ENCODE measurements at regions not wholly inside any gene's neighbourhood (a gene's known extent, or its start where the extent isn't known, plus 50 kb on each side); places are given as distances from the start of the nearest gene placed in this dataset.
"Not testable (repeated sequence)": the region's sequence is repeated elsewhere in the genome, so short reads cannot be mapped to it uniquely, and the experiment has no call there.

- Histone ChIP-seq H3K9me3 (ENCODE audit: low read length) (no peaks in the 10 kb centered on the region), H3K27me3 (ENCODE audit: insufficient read depth, low read length) (peaks cover 54% of the 10 kb centered on the region), H3K36me3 (ENCODE audit: insufficient read depth, low read length) (no peaks in the 10 kb centered on the region), H3K4me3 (ENCODE audit: low read length) (no peak overlapping the region), H2AFZ (ENCODE audit: low read depth, low read length) (no peak overlapping the region), H3K4me1 (ENCODE audit: insufficient read depth, low read length) (no peaks in the 10 kb centered on the region)
Observed at GRCh38 chr7:1295776-1296355, 63.2 kb downstream of the UNCX start.

- no peaks in the 10 kb centered on the region for H3K36me3 ChIP-seq (ENCODE audit: insufficient read depth, low read length)
- H2AFZ ChIP-seq (ENCODE audit: low read depth, low read length) = no peak overlapping the region
- no peaks in the 10 kb centered on the region for H3K4me1 ChIP-seq (ENCODE audit: insufficient read depth, low read length)
- peaks cover 48% of the 10 kb centered on the region for H3K27me3 ChIP-seq (ENCODE audit: insufficient read depth, low read length)
- H3K9me3 ChIP-seq (ENCODE audit: low read length) = no peaks in the 10 kb centered on the region
- H3K4me3 ChIP-seq (ENCODE audit: low read length) = no peak overlapping the region
Observed at GRCh38 chr7:1296356-1296981, 63.8 kb downstream of the UNCX start.

GRCh38 chr7:1297017-1297960 is 64.6 kb downstream of the UNCX start:
- H3K36me3 ChIP-seq (ENCODE audit: insufficient read depth, low read length) = no peaks in the 10 kb centered on the region
- no peaks in the 10 kb centered on the region for H3K9me3 ChIP-seq (ENCODE audit: low read length)
- no peak overlapping the region for H2AFZ ChIP-seq (ENCODE audit: low read depth, low read length)
- H3K27me3 ChIP-seq (ENCODE audit: insufficient read depth, low read length) = peaks cover 40% of the 10 kb centered on the region
- no peak overlapping the region for H3K4me3 ChIP-seq (ENCODE audit: low read length)
- H3K4me1 ChIP-seq (ENCODE audit: insufficient read depth, low read length) = no peaks in the 10 kb centered on the region

- Histone ChIP-seq H2AFZ (ENCODE audit: low read depth, low read length) (no peak overlapping the region), H3K27me3 (ENCODE audit: insufficient read depth, low read length) (peaks cover 32% of the 10 kb centered on the region), H3K9me3 (ENCODE audit: low read length) (no peaks in the 10 kb centered on the region), H3K4me3 (ENCODE audit: low read length) (no peak overlapping the region), H3K4me1 (ENCODE audit: insufficient read depth, low read length) (no peaks in the 10 kb centered on the region), H3K36me3 (ENCODE audit: insufficient read depth, low read length) (no peaks in the 10 kb centered on the region)
Observed at GRCh38 chr7:1298051-1298930, 65.6 kb downstream of the UNCX start.

GRCh38 chr7:1298931-1299885 is 66.5 kb downstream of the UNCX start:
- Histone ChIP-seq H3K4me3 (ENCODE audit: low read length) (no peak overlapping the region), H2AFZ (ENCODE audit: low read depth, low read length) (no peak overlapping the region), H3K36me3 (ENCODE audit: insufficient read depth, low read length) (no peaks in the 10 kb centered on the region), H3K9me3 (ENCODE audit: low read length) (no peaks in the 10 kb centered on the region), H3K27me3 (ENCODE audit: insufficient read depth, low read length) (peaks cover 25% of the 10 kb centered on the region), H3K4me1 (ENCODE audit: insufficient read depth, low read length) (no peaks in the 10 kb centered on the region)

- Histone ChIP-seq H3K27me3 (ENCODE audit: insufficient read depth, low read length) (peaks cover 25% of the 10 kb centered on the region), H3K36me3 (ENCODE audit: insufficient read depth, low read length) (no peaks in the 10 kb centered on the region), H2AFZ (ENCODE audit: low read depth, low read length) (no peak overlapping the region), H3K9me3 (ENCODE audit: low read length) (no peaks in the 10 kb centered on the region), H3K4me1 (ENCODE audit: insufficient read depth, low read length) (no peaks in the 10 kb centered on the region), H3K4me3 (ENCODE audit: low read length) (no peak overlapping the region)
Observed at GRCh38 chr7:1300206-1300605, 67.5 kb downstream of the UNCX start.

- peaks cover 25% of the 10 kb centered on the region for H3K27me3 ChIP-seq (ENCODE audit: insufficient read depth, low read length)
- H3K4me3 ChIP-seq (ENCODE audit: low read length) = no peak overlapping the region
- H3K36me3 ChIP-seq (ENCODE audit: insufficient read depth, low read length) = no peaks in the 10 kb centered on the region
- H2AFZ ChIP-seq (ENCODE audit: low read depth, low read length) = no peak overlapping the region
- H3K4me1 ChIP-seq (ENCODE audit: insufficient read depth, low read length) = no peaks in the 10 kb centered on the region
- no peaks in the 10 kb centered on the region for H3K9me3 ChIP-seq (ENCODE audit: low read length)
Observed at GRCh38 chr7:1300636-1301035, 68.0 kb downstream of the UNCX start.

GRCh38 chr7:1301054-1301881 is 68.6 kb downstream of the UNCX start:
- Histone ChIP-seq H3K4me3 (ENCODE audit: low read length) (no peak overlapping the region), H3K9me3 (ENCODE audit: low read length) (no peaks in the 10 kb centered on the region), H3K36me3 (ENCODE audit: insufficient read depth, low read length) (no peaks in the 10 kb centered on the region)

GRCh38 chr7:1301882-1302251 is 69.2 kb downstream of the UNCX start:
- H3K27me3 ChIP-seq (ENCODE audit: insufficient read depth, low read length) = peaks cover 24% of the 10 kb centered on the region
- H3K36me3 ChIP-seq (ENCODE audit: insufficient read depth, low read length) = no peaks in the 10 kb centered on the region
- no peak overlapping the region for H3K4me3 ChIP-seq (ENCODE audit: low read length)
- H3K9me3 ChIP-seq (ENCODE audit: low read length) = no peaks in the 10 kb centered on the region
- H3K4me1 ChIP-seq (ENCODE audit: insufficient read depth, low read length) = no peaks in the 10 kb centered on the region
- no peak overlapping the region for H2AFZ ChIP-seq (ENCODE audit: low read depth, low read length)

More at GRCh38 chr7:1301054-1301881, 68.6 kb downstream of the UNCX start:
- Histone ChIP-seq H3K4me1 (ENCODE audit: insufficient read depth, low read length) (no peaks in the 10 kb centered on the region), H2AFZ (ENCODE audit: low read depth, low read length) (no peak overlapping the region), H3K27me3 (ENCODE audit: insufficient read depth, low read length) (peaks cover 25% of the 10 kb centered on the region)

- Histone ChIP-seq H2AFZ (ENCODE audit: low read depth, low read length) (no peak overlapping the region), H3K27me3 (ENCODE audit: insufficient read depth, low read length) (peaks cover 15% of the 10 kb centered on the region), H3K4me1 (ENCODE audit: insufficient read depth, low read length) (no peaks in the 10 kb centered on the region), H3K4me3 (ENCODE audit: low read length) (no peak overlapping the region), H3K36me3 (ENCODE audit: insufficient read depth, low read length) (no peaks in the 10 kb centered on the region), H3K9me3 (ENCODE audit: low read length) (no peaks in the 10 kb centered on the region)
Observed at GRCh38 chr7:1302936-1303335, 70.3 kb downstream of the UNCX start.

GRCh38 chr7:1304011-1304410 is 71.3 kb downstream of the UNCX start:
- not testable (repeated sequence) for H3K4me1 ChIP-seq (ENCODE audit: insufficient read depth, low read length); H3K27me3 ChIP-seq (ENCODE audit: insufficient read depth, low read length); H3K9me3 ChIP-seq (ENCODE audit: low read length); H2AFZ ChIP-seq (ENCODE audit: low read depth, low read length); H3K36me3 ChIP-seq (ENCODE audit: insufficient read depth, low read length); H3K4me3 ChIP-seq (ENCODE audit: low read length)
